Activated naive CD4-positive, alpha-beta T cell treated with anti-CD3 and anti-CD28 coated beads, Interleukin-2, amount 50 U/mL, for 24 hours (primary cell): ENCODE measurements at regions not wholly inside any gene's neighbourhood (a gene's known extent, or its start where the extent isn't known, plus 50 kb on each side); places are given as distances from the start of the nearest gene placed in this dataset.
"Not testable (repeated sequence)": the region's sequence is repeated elsewhere in the genome, so short reads cannot be mapped to it uniquely, and the experiment has no call there.

ENCODE experiments used
- H3K27ac Mint-ChIP-seq: one replicate; pipeline ENCODE4 v1.8.0; 2021; ENCODE audit warnings: mild to moderate bottlenecking, mixed read lengths
- H3K27me3 Mint-ChIP-seq: one replicate; pipeline ENCODE4 v1.8.0; 2021; ENCODE audit warnings: mixed read lengths
- H3K36me3 Mint-ChIP-seq: one replicate; pipeline ENCODE4 v1.8.0; 2021; ENCODE audit warnings: mixed read lengths
- H3K4me1 Mint-ChIP-seq: one replicate; pipeline ENCODE4 v1.8.0; 2021; ENCODE audit warnings: mixed read lengths
- H3K4me3 Mint-ChIP-seq: one replicate; pipeline ENCODE4 v1.8.0; 2021; ENCODE audit warnings: mild to moderate bottlenecking, mixed read lengths
- H3K9me3 Mint-ChIP-seq: one replicate; pipeline ENCODE4 v1.8.0; 2021; ENCODE audit warnings: mixed read lengths

GRCh38 chr9:135173066-135173465 is 85.6 kb downstream of the OLFM1 start:
- Mint-ChIP-seq H3K9me3 (no peaks in the 10 kb centered on the region), H3K27ac (no peak overlapping the region), H3K4me1 (no peaks in the 10 kb centered on the region), H3K27me3 (no peaks in the 10 kb centered on the region), H3K4me3 (no peak overlapping the region), H3K36me3 (no peaks in the 10 kb centered on the region)

DNA sequence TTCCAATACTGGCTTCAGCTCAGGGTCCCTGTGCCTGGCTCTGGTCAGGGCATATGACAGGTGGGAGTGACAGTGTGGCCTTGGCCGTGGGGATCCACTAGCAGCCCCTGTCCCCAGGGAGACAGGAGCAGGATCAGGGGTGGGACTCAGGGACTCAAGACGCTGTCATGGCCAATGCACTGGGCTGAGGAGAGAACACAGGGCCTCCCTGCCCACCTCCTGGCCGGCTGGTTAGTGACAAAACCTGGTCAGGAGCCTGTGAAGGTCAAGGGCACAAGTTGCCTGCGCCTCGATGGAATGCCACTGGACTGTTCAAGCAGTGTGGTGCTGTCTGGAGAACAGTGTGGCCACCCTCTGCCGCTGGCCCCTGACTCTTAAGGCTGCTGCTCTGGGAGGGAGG is 86.8 kb downstream of the OLFM1 start:
- H3K36me3 Mint-ChIP-seq = no peaks in the 10 kb centered on the region
- H3K4me1 Mint-ChIP-seq = no peaks in the 10 kb centered on the region
- no peak overlapping the region for H3K27ac Mint-ChIP-seq
- H3K4me3 Mint-ChIP-seq = no peak overlapping the region
- no peaks in the 10 kb centered on the region for H3K9me3 Mint-ChIP-seq
- no peaks in the 10 kb centered on the region for H3K27me3 Mint-ChIP-seq

DNA sequence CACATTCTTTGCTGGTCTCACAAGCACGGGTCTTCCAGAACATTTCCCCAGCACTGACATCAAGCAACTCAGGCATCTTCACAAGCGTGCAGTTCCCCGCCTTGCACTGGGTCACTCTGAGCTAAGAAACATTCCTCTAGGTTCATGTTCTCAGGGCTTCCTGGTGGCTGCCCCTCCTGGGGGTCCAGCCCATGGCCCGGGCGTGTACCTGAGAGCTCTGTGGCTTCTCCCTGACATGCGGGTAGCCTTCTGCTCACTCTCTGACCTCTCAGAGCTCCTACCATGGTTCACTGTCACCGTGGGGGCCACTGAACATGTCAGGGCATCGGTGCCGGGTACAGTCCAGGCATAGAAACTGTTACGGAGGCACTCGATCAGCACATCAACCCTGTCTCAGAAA is 87.5 kb downstream of the OLFM1 start:
- no peaks in the 10 kb centered on the region for H3K9me3 Mint-ChIP-seq
- H3K4me1 Mint-ChIP-seq = no peaks in the 10 kb centered on the region
- no peak overlapping the region for H3K4me3 Mint-ChIP-seq
- H3K36me3 Mint-ChIP-seq = no peaks in the 10 kb centered on the region
- no peaks in the 10 kb centered on the region for H3K27me3 Mint-ChIP-seq
- no peak overlapping the region for H3K27ac Mint-ChIP-seq

- H3K36me3 Mint-ChIP-seq = no peaks in the 10 kb centered on the region
- H3K9me3 Mint-ChIP-seq = no peaks in the 10 kb centered on the region
- no peak overlapping the region for H3K4me3 Mint-ChIP-seq
- no peaks in the 10 kb centered on the region for H3K4me1 Mint-ChIP-seq
- H3K27me3 Mint-ChIP-seq = no peaks in the 10 kb centered on the region
- no peak overlapping the region for H3K27ac Mint-ChIP-seq
These were observed 88.8 kb downstream of the OLFM1 start for GRCh38 chr9:135176284-135176683.

DNA sequence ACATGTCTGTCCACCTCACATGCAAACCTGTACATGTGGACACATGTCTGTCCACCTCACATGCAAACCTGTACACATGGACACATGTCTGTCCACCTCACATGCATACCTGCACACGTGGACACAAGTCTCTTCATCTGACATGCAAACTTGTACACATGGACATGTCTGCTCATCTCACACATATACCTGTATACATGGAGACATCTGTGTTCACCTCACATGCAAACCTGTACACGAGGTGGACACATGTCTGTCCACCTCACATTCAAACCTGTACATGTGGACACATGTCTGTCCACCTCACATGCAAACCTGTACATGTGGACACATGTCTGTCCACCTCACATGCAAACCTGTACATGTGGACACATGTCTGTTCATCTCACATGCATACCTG is 90.1 kb downstream of the OLFM1 start:
- not testable (repeated sequence) for H3K27me3 Mint-ChIP-seq, H3K4me3 Mint-ChIP-seq, H3K4me1 Mint-ChIP-seq, H3K27ac Mint-ChIP-seq, H3K9me3 Mint-ChIP-seq, H3K36me3 Mint-ChIP-seq

GRCh38 chr9:135178498-135178897 is 91.0 kb downstream of the OLFM1 start:
- Mint-ChIP-seq H3K36me3 (no peaks in the 10 kb centered on the region), H3K9me3 (no peaks in the 10 kb centered on the region), H3K4me3 (no peak overlapping the region), H3K27ac (no peak overlapping the region), H3K4me1 (no peaks in the 10 kb centered on the region), H3K27me3 (no peaks in the 10 kb centered on the region)

GRCh38 chr9:135179041-135179440 is 91.6 kb downstream of the OLFM1 start:
- Mint-ChIP-seq H3K9me3 (no peaks in the 10 kb centered on the region), H3K27ac (no peak overlapping the region), H3K4me1 (no peaks in the 10 kb centered on the region), H3K4me3 (no peak overlapping the region), H3K27me3 (no peaks in the 10 kb centered on the region), H3K36me3 (no peaks in the 10 kb centered on the region)

DNA sequence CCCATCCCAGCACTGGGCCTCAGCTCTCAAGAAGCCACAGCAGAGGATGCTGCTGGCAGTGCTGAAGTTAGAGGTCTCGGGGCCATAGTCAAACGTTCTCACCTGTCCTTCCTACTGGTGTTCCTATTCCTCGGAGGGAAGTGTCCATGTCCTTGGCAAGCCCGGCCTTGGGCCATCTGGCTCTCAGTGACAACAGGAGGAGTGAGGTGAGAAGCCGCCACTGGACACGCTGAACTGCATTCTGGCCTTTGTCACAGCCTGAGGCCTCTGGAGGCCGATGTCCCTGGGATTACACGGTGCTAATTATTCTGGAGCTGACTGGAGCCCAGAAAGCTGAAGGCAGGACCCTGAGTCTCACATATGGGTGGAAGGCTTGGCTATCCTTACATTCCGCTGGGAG is 92.5 kb downstream of the OLFM1 start:
- no peaks in the 10 kb centered on the region for H3K27me3 Mint-ChIP-seq
- H3K36me3 Mint-ChIP-seq = no peaks in the 10 kb centered on the region
- no peaks in the 10 kb centered on the region for H3K4me1 Mint-ChIP-seq
- no peak overlapping the region for H3K4me3 Mint-ChIP-seq
- H3K27ac Mint-ChIP-seq = no peak overlapping the region
- no peaks in the 10 kb centered on the region for H3K9me3 Mint-ChIP-seq

- Mint-ChIP-seq H3K4me3 (no peak overlapping the region), H3K27ac (no peak overlapping the region), H3K4me1 (no peaks in the 10 kb centered on the region), H3K9me3 (no peaks in the 10 kb centered on the region), H3K36me3 (no peaks in the 10 kb centered on the region), H3K27me3 (no peaks in the 10 kb centered on the region)
These were observed 93.1 kb downstream of the OLFM1 start for GRCh38 chr9:135180586-135180985.

DNA sequence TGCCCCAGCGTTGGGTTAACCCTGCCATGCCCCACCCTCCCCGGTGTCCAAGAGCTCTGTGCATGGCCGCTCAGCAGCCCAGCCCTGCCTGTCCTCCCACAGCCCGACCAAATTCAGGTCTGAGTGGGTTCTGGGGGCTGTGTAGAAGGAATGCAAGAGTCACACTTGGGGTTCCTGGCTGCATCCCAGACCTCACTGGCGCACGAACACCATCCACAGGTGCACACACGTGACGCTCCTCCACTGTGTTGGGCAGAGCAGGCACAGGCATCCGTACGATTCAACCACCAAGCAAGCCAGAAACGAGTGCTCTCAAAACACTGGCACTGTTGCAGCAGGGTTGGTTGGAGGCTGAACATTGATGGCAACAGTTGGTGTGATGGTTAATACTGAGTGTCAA is 93.9 kb downstream of the OLFM1 start:
- Mint-ChIP-seq H3K36me3 (no peaks in the 10 kb centered on the region), H3K4me1 (no peaks in the 10 kb centered on the region), H3K9me3 (no peaks in the 10 kb centered on the region), H3K27me3 (no peaks in the 10 kb centered on the region), H3K4me3 (no peak overlapping the region), H3K27ac (no peak overlapping the region)

DNA sequence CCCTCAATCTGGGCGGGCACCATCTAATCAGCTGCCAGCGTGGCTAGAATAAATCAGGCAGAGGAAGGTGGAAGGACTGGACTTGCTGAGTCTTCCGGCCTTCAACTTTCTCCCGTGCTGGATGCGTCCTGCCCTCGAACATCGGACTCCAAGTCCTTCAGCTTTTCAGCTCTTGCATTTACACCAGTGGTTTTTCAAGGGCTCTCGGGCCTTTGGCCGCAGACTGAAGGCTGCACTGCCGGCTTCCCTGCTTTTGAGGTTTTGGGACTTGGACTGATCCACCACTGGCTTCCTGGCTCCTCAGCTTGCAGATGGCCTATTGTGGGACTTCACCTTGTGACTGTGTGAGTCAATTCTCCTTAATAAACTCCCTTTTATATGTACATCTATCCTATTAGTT is 94.4 kb downstream of the OLFM1 start:
- peak overlapping the region; percentile 46 for H3K27ac Mint-ChIP-seq
- H3K36me3 Mint-ChIP-seq, H3K9me3 Mint-ChIP-seq, H3K27me3 Mint-ChIP-seq, H3K4me1 Mint-ChIP-seq, H3K4me3 Mint-ChIP-seq: not testable (repeated sequence)

GRCh38 chr9:135183069-135183468 is 95.6 kb downstream of the OLFM1 start:
- Mint-ChIP-seq H3K9me3 (no peaks in the 10 kb centered on the region), H3K27me3 (peaks cover 1% of the 10 kb centered on the region), H3K27ac (no peak overlapping the region), H3K4me3 (no peak overlapping the region), H3K36me3 (no peaks in the 10 kb centered on the region), H3K4me1 (no peaks in the 10 kb centered on the region)

- H3K9me3 Mint-ChIP-seq = no peaks in the 10 kb centered on the region
- no peak overlapping the region for H3K27ac Mint-ChIP-seq
- no peaks in the 10 kb centered on the region for H3K36me3 Mint-ChIP-seq
- no peak overlapping the region for H3K4me3 Mint-ChIP-seq
- no peaks in the 10 kb centered on the region for H3K4me1 Mint-ChIP-seq
- peaks cover 1% of the 10 kb centered on the region for H3K27me3 Mint-ChIP-seq
These were observed 96.2 kb downstream of the OLFM1 start for GRCh38 chr9:135183528-135184180.

GRCh38 chr9:135184181-135185053 is 96.9 kb downstream of the OLFM1 start:
- Mint-ChIP-seq H3K36me3 (no peaks in the 10 kb centered on the region), H3K4me3 (no peak overlapping the region), H3K27ac (no peak overlapping the region), H3K9me3 (no peaks in the 10 kb centered on the region), H3K4me1 (no peaks in the 10 kb centered on the region), H3K27me3 (peaks cover 1% of the 10 kb centered on the region)

DNA sequence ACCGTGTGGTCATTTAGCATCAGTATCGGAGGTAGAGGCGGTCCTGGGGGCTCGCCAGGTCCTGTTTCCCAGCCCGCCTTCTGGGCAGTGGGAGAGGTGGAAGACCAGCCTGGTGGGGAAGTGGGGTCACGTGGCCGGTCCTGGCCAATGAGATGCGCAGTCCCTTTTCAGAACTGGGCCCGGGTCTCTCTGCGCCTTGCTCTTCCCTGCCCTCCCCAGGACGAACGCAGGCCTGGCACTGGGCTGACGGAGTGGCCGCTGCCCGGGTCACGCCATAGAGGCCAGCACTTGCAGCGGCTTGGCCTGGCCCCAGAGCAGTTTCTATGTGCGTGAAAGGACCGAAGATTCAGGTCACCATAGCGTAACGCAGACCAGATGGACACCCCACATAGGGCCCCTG is 97.6 kb downstream of the OLFM1 start:
- no peaks in the 10 kb centered on the region for H3K4me1 Mint-ChIP-seq
- no peaks in the 10 kb centered on the region for H3K36me3 Mint-ChIP-seq
- H3K27ac Mint-ChIP-seq = no peak overlapping the region
- peaks cover 1% of the 10 kb centered on the region for H3K27me3 Mint-ChIP-seq
- no peak overlapping the region for H3K4me3 Mint-ChIP-seq
- H3K9me3 Mint-ChIP-seq = no peaks in the 10 kb centered on the region

- Mint-ChIP-seq H3K4me1 (no peaks in the 10 kb centered on the region), H3K36me3 (no peaks in the 10 kb centered on the region), H3K9me3 (no peaks in the 10 kb centered on the region), H3K4me3 (no peak overlapping the region), H3K27ac (no peak overlapping the region), H3K27me3 (peaks cover 1% of the 10 kb centered on the region)
These were observed 99.0 kb downstream of the OLFM1 start for GRCh38 chr9:135186248-135187164.
